Parathyroid adenoma (tissue), 2 donors: ENCODE measurements at regions not wholly inside any gene's neighbourhood (a gene's known extent, or its start where the extent isn't known, plus 50 kb on each side); places are given as distances from the start of the nearest gene placed in this dataset.

Experiments used
- H2AFZ ChIP-seq: fragments of 300-600 bp; sonication (generic); one replicate; pipeline ENCODE4 v1.7.0; 2017; ENCODE audit warnings: antibody characterized with exemption, mild to moderate bottlenecking
- H3K27ac ChIP-seq: fragments of 300-600 bp; sonication (generic); one replicate; pipeline ENCODE4 v1.7.0; 2017
- H3K27me3 ChIP-seq: fragments of 300-600 bp; sonication (generic); one replicate; pipeline ENCODE4 v1.7.0; 2017; ENCODE audit warnings: low read length; ENCODE audit not compliant: control insufficient read depth, insufficient read depth
- H3K36me3 ChIP-seq: fragments of 300-600 bp; sonication (generic); one replicate; pipeline ENCODE4 v1.7.0; 2017; ENCODE audit warnings: low read length; ENCODE audit not compliant: control insufficient read depth, insufficient read depth
- H3K4me1 ChIP-seq: fragments of 300-600 bp; sonication (generic); one replicate; pipeline ENCODE4 v1.7.0; 2017; ENCODE audit warnings: control low read depth
- H3K4me2 ChIP-seq: fragments of 300-600 bp; sonication (generic); one replicate; pipeline ENCODE4 v1.7.0; 2017; ENCODE audit warnings: low read length
- H3K4me3 ChIP-seq: fragments of 300-600 bp; sonication (generic); one replicate; pipeline ENCODE4 v1.7.0; 2017; ENCODE audit warnings: low read depth, low read length
- H3K79me2 ChIP-seq: fragments of 300-600 bp; sonication (generic); one replicate; pipeline ENCODE4 v1.7.0; 2017; ENCODE audit warnings: control low read depth
- H3K9ac ChIP-seq: fragments of 300-600 bp; sonication (generic); one replicate; pipeline ENCODE4 v1.7.0; 2017; ENCODE audit warnings: mild to moderate bottlenecking
- H3K9me3 ChIP-seq: fragments of 300-600 bp; sonication (generic); one replicate; pipeline ENCODE4 v1.7.0; 2017; ENCODE audit warnings: low read length; ENCODE audit not compliant: control insufficient read depth
- TF ChIP-seq, protein P1 (sequence below): fragments of 300-600 bp; sonication (generic); IDR thresholded peaks from one replicate; pipeline ENCODE4 v1.7.0; 2017; ENCODE audit warnings: antibody characterized with exemption, mild to moderate bottlenecking
- donor health status: primary hyperparathyroidism.

DNA sequence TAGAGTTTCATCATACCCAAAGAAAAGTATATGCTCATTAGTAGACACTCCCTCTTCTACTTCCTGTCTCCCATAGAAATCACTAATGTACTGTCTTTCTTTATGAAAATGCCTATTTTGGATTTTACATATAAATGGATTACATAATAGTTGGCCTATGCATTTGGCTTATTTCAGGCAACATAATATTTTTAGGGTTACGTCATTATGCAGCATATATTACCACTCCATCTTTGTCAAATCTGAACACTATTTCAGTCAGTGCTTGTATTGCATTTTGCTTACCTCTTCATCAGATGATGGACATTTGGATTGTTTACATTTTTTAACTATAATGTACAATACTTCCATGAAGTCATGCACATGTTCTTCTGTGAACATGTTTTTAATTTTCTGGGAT lies 1406.1 kb downstream of the LRFN5 start:
- Histone ChIP-seq H3K36me3 (no peaks in the 10 kb centered on the region), H3K4me1 (no peaks in the 10 kb centered on the region), H3K4me2 (no peak overlapping the region), H3K9ac (no peak overlapping the region), H3K27ac (no peak overlapping the region), H3K79me2 (no peaks in the 10 kb centered on the region), H2AFZ (no peak overlapping the region), H3K4me3 (no peak overlapping the region), H3K9me3 (no peaks in the 10 kb centered on the region), H3K27me3 (no peaks in the 10 kb centered on the region)
- TF ChIP-seq, protein P1, sequence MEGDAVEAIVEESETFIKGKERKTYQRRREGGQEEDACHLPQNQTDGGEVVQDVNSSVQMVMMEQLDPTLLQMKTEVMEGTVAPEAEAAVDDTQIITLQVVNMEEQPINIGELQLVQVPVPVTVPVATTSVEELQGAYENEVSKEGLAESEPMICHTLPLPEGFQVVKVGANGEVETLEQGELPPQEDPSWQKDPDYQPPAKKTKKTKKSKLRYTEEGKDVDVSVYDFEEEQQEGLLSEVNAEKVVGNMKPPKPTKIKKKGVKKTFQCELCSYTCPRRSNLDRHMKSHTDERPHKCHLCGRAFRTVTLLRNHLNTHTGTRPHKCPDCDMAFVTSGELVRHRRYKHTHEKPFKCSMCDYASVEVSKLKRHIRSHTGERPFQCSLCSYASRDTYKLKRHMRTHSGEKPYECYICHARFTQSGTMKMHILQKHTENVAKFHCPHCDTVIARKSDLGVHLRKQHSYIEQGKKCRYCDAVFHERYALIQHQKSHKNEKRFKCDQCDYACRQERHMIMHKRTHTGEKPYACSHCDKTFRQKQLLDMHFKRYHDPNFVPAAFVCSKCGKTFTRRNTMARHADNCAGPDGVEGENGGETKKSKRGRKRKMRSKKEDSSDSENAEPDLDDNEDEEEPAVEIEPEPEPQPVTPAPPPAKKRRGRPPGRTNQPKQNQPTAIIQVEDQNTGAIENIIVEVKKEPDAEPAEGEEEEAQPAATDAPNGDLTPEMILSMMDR: no peak

DNA sequence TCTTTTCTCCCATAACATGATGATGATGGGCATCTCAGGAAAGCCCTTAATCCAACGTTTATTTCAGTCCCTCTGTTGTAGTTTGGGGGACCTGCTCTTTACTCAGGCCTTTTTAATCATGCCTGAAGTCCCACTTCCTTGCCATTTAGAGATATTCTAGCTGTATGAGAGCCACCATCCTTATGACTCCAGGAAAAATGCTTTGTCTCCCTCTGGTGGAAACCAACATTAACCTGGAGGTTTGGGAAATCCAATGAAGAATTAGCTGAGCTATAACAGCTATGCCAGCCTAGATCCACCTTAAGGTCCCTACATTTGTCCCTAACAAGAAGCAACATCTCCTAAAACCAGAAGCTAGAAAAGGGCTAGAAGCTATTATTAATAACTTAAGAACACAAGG lies 1399.1 kb downstream of the LRFN5 start:
- Histone ChIP-seq H3K4me3 (no peak overlapping the region), H3K9ac (no peak overlapping the region), H3K27ac (no peak overlapping the region), H3K79me2 (no peaks in the 10 kb centered on the region), H3K4me1 (no peaks in the 10 kb centered on the region), H2AFZ (no peak overlapping the region), H3K4me2 (no peak overlapping the region), H3K27me3 (no peaks in the 10 kb centered on the region), H3K9me3 (no peaks in the 10 kb centered on the region), H3K36me3 (no peaks in the 10 kb centered on the region)
- TF ChIP-seq, protein P1: no peak

DNA sequence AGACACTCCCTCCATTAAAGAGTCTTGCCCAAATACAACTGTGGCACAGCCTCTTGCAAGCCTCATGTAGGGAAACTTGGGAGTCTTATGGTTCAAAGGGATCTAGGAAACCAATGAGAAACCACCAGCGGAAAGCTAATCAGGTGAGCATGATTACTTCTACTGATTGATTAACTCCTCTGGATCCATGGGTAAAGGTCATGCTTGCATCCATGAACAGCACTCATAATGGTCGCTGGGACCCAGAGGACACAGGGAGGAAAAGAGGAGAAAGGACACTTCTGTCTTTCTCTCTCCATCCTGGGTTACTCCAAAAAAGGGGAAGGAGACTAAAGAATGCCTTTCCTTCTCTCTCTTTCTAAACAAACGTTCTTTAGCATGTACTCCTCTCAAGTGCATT lies 1397.2 kb downstream of the LRFN5 start:
- TF ChIP-seq, protein P1: no peak
- Histone ChIP-seq H3K27me3 (no peaks in the 10 kb centered on the region), H3K36me3 (no peaks in the 10 kb centered on the region), H3K79me2 (no peaks in the 10 kb centered on the region), H3K9ac (no peak overlapping the region), H3K4me1 (no peaks in the 10 kb centered on the region), H2AFZ (no peak overlapping the region), H3K4me2 (no peak overlapping the region), H3K4me3 (no peak overlapping the region), H3K27ac (no peak overlapping the region), H3K9me3 (no peaks in the 10 kb centered on the region)

DNA sequence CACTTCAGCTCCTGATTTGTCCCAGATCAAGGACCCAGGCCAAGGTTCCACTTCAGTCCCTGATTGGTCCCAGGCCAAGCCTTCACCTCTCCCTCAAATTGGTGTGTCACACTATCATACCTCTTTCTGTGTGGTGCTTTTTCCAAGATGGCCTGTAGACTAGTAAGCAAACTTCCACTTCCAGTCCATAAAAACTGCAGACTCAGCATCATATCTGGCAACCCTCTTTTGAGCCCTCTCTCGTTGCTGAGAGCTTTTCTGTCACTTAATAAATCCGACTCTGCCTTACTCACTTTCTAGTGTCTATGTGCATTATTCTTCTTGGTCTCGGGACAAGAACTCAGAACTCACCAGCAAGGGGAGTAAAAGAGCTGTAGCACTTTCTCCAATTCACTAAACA lies 1395.1 kb downstream of the LRFN5 start:
- Histone ChIP-seq H3K4me2 (no peak overlapping the region), H3K27me3 (no peaks in the 10 kb centered on the region), H3K36me3 (no peaks in the 10 kb centered on the region), H3K9me3 (no peaks in the 10 kb centered on the region), H3K9ac (no peak overlapping the region), H3K27ac (no peak overlapping the region), H3K4me1 (no peaks in the 10 kb centered on the region), H3K4me3 (no peak overlapping the region), H2AFZ (no peak overlapping the region), H3K79me2 (no peaks in the 10 kb centered on the region)
- TF ChIP-seq, protein P1: no peak

DNA sequence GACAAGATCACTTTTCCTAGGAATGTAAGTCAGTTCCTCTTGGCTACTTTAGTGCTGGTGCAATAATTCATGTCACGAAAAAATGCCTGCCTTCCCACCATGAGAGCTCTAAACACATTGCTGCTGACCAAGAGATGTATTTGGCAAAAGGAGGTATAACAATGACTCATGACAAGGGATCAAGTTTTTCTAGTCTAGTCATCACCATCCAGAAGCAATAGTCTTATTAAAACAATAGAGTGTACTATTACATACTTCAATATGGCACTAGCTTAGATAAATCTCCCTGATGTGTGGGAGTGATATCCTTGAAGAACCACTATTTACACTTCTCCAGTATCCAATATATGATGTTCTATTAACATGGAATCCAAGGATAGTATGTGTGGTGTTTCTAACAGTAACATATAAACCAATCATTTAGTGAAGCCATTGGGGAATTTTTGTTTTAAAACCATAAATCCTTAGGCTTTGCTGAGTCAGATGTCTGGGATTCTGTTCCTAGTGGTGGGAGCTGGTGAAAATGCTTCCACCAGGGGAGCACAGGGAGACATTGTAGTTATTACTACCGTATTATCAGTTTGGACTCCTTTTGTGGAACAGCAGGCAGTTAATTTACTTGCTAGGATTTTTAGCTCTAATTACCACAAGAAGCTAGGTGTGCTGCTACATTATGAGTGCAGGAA lies 1387.5 kb downstream of the LRFN5 start:
- Histone ChIP-seq H3K4me3 (no peak overlapping the region), H3K9ac (no peak overlapping the region), H3K36me3 (no peaks in the 10 kb centered on the region), H2AFZ (no peak overlapping the region), H3K9me3 (no peaks in the 10 kb centered on the region), H3K27ac (no peak overlapping the region), H3K79me2 (no peaks in the 10 kb centered on the region), H3K27me3 (no peaks in the 10 kb centered on the region), H3K4me2 (no peak overlapping the region), H3K4me1 (no peaks in the 10 kb centered on the region)
- TF ChIP-seq, protein P1: no peak
